Daoy (cell line): ENCODE measurements at regions not wholly inside any gene's neighbourhood (a gene's known extent, or its start where the extent isn't known, plus 50 kb on each side); places are given as distances from the start of the nearest gene placed in this dataset.
"Not testable (repeated sequence)": the region's sequence is repeated elsewhere in the genome, so short reads cannot be mapped to it uniquely, and the experiment has no call there.

Experiments used
- DNase-seq: peaks from one replicate; pipeline ENCODE4 v3.0.0-alpha.2; 2015; ENCODE audit warnings: low read depth

GRCh38 chr9:108411632-108412031 is 444.2 kb downstream of the ACTL7B start:
- no peak for DNase-seq

GRCh38 chr9:108410161-108410560 is 445.6 kb downstream of the ACTL7B start:
- no peak for DNase-seq

GRCh38 chr9:108400297-108400696 is 455.5 kb downstream of the ACTL7B start:
- no peak for DNase-seq

GRCh38 chr9:108399851-108400250 is 455.9 kb downstream of the ACTL7B start:
- no peak for DNase-seq

- no peak for DNase-seq
Observed at GRCh38 chr9:108397286-108397685, 458.5 kb downstream of the ACTL7B start.

- DNase-seq: no peak
Observed at GRCh38 chr9:108396611-108397010, 459.2 kb downstream of the ACTL7B start.

- DNase-seq: no peak
Observed at GRCh38 chr9:108396193-108396592, 459.6 kb downstream of the ACTL7B start.

- no peak for DNase-seq
Observed at GRCh38 chr9:108395421-108395820, 460.4 kb downstream of the ACTL7B start.

- no peak for DNase-seq
Observed at GRCh38 chr9:108394726-108395125, 461.1 kb downstream of the ACTL7B start.

GRCh38 chr9:108393481-108394001 is 462.2 kb downstream of the ACTL7B start:
- not testable (repeated sequence) for DNase-seq

GRCh38 chr9:108392877-108393276 is 462.9 kb downstream of the ACTL7B start:
- DNase-seq: no peak

- no peak for DNase-seq
Observed at GRCh38 chr9:108389056-108389455, 466.7 kb downstream of the ACTL7B start.

GRCh38 chr9:108386859-108387384 is 468.9 kb downstream of the ACTL7B start:
- peak; percentile 20 for DNase-seq

GRCh38 chr9:108386032-108386431 is 469.8 kb downstream of the ACTL7B start:
- DNase-seq: no peak

GRCh38 chr9:108383796-108384195 is 472.0 kb downstream of the ACTL7B start:
- no peak for DNase-seq

GRCh38 chr9:108382310-108382709 is 473.5 kb downstream of the ACTL7B start:
- DNase-seq: no peak

- DNase-seq: no peak
Observed at GRCh38 chr9:108377881-108378280, 477.9 kb downstream of the ACTL7B start.

- no peak for DNase-seq
Observed at GRCh38 chr9:108377382-108377781, 478.4 kb downstream of the ACTL7B start.

GRCh38 chr9:108376140-108376539 is 479.6 kb downstream of the ACTL7B start:
- no peak for DNase-seq

- peak; percentile 25 for DNase-seq
Observed at GRCh38 chr9:108374626-108375025, 481.2 kb downstream of the ACTL7B start.

GRCh38 chr9:108367188-108367587 is 488.6 kb downstream of the ACTL7B start:
- DNase-seq: no peak

- DNase-seq: no peak
Observed at GRCh38 chr9:108363311-108363710, 492.5 kb downstream of the ACTL7B start.

GRCh38 chr9:108360304-108360703 is 495.5 kb downstream of the ACTL7B start:
- no peak for DNase-seq

GRCh38 chr9:108356806-108357205 is 499.0 kb downstream of the ACTL7B start:
- peak; percentile 7 for DNase-seq
